ENCODE measurements at regions not wholly inside any gene's neighbourhood (a gene's known extent, or its start where the extent isn't known, plus 50 kb on each side); places are given as distances from the start of the nearest gene placed in this dataset.

DNA sequence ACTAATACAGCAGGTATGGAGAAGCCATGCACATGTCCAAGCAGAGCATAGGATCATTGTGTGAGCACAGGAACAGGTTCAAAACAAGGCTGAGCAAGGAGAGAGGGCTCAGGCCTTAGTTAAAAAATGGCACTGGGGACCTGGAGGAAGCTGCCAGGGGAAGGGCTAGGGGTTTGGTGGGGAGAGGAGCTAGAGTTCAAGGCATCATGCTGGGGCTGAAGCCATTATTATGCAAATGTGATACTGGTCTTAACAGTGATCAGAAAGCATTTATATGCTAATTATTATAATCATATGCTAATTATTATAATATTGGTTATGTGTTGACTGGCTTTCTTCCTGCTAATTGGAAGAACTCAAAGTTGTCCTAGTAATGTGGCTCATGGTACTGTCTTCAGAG, 546.0 kb upstream of the CFAP20DC start:
- CTCF ChIA-PET: interaction anchor here (0.7 kb wide), 1 partner anchor 10 kb away, joined by 3 read pairs; no protein-coding TSS in a partner anchor
- Mint-ChIP-seq H3K27me3 (peaks cover 0 to 6% (median 4%) of the 10 kb centered on the region in 5 donors), H3K9me3 (peaks cover 0 to 12% (median 0%) of the 10 kb centered on the region in 11 donors), H3K4me1 (no peaks in the 10 kb centered on the region), H3K27ac (no peak overlapping the region), H3K4me3 (no peak overlapping the region), H3K36me3 (peaks cover 0 to 10% (median 5%) of the 10 kb centered on the region in 5 donors)
- POLR2A ChIA-PET: no interaction called here
- no peaks in the 10 kb centered on the region for H3K36me3 ChIP-seq (ENCODE audit: control insufficient read depth in 2 of 3, insufficient read depth in 3 of 3, low read length in 3 of 3)
- H3K9me3 ChIP-seq (ENCODE audit: control insufficient read depth in 2 of 3, low read length in 3 of 3): no peaks in the 10 kb centered on the region
- no peaks in the 10 kb centered on the region for H3K27me3 ChIP-seq (ENCODE audit: control insufficient read depth in 2 of 2, insufficient read depth in 2 of 2, low read length in 2 of 2)
- ATAC-seq (no peak), DNase-seq (no peak)
- intact Hi-C loops (cut with micrococcal nuclease): no loop called here
- H3K4me1 ChIP-seq (ENCODE audit: control insufficient read depth in 2 of 2, insufficient read depth in 2 of 2, low read length in 2 of 2): no peaks in the 10 kb centered on the region
- H3K27ac ChIP-seq (ENCODE audit: low read depth, low read length): no peak overlapping the region
- no peak overlapping the region for H3K4me3 ChIP-seq (ENCODE audit: low read length)

DNA sequence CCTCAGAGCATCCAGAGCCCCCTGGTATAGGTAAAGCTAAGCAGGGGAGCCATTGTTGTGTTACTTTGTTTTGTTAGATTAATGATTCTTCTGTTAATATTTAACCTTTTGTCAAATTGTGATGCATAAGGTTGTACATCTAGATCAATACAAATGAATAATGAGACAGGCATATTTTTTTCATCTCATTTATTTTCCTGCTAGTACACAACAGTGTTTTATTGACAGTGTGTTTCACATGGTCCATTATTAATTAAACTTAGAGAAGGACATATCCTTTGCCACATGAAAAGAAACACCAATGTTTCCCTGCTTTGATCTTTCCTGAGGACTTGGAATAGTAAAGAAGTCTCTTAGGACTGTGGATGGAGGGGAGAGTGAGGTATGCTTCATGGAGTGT, 543.6 kb upstream of the CFAP20DC start:
- H3K9me3 ChIP-seq (ENCODE audit: control insufficient read depth in 2 of 3, low read length in 3 of 3): no peaks in the 10 kb centered on the region
- H3K36me3 ChIP-seq (ENCODE audit: control insufficient read depth in 2 of 3, insufficient read depth in 3 of 3, low read length in 3 of 3): no peaks in the 10 kb centered on the region
- H3K4me3 ChIP-seq (ENCODE audit: low read length): no peak overlapping the region
- ATAC-seq (no peak), DNase-seq (no peak)
- H3K4me1 Mint-ChIP-seq: no peaks in the 10 kb centered on the region
- intact Hi-C loops (cut with micrococcal nuclease): no loop called here
- H3K4me3 Mint-ChIP-seq: no peak overlapping the region
- H3K27ac ChIP-seq (ENCODE audit: low read depth, low read length): no peak overlapping the region
- H3K27me3 Mint-ChIP-seq: peaks cover 0 to 6% (median 4%) of the 10 kb centered on the region in 5 donors
- H3K36me3 Mint-ChIP-seq: peaks cover 0 to 10% (median 5%) of the 10 kb centered on the region in 5 donors
- no peaks in the 10 kb centered on the region for H3K27me3 ChIP-seq (ENCODE audit: control insufficient read depth in 2 of 2, insufficient read depth in 2 of 2, low read length in 2 of 2)
- no peaks in the 10 kb centered on the region for H3K4me1 ChIP-seq (ENCODE audit: control insufficient read depth in 2 of 2, insufficient read depth in 2 of 2, low read length in 2 of 2)
- ChIA-PET POLR2A (interaction anchor here (0.6 kb wide), 1 partner anchor 473 kb away, joined by 3 read pairs; no protein-coding TSS in a partner anchor), CTCF (no interaction called here)
- H3K27ac Mint-ChIP-seq: no peak overlapping the region
- peaks cover 0 to 18% (median 2%) of the 10 kb centered on the region in 11 donors for H3K9me3 Mint-ChIP-seq

DNA sequence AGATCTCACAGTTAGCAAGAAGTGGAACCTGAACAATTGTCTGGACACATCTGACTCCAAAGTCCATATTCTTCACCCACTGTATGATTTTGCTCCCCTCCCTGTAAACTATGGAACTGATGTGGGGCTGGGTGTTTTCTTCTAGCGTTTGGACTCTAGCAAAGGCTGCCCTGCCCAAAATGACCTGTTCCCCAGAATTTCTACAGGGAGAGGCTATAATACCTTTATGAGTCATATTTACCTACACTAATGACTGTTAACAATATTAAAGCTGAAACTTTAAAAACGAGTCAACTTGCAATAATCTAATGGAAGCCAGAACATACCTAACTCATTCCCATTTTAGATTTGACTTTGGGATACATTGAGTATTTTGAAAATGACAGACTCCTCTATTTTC, 531.2 kb upstream of the CFAP20DC start:
- no peaks in the 10 kb centered on the region for H3K27me3 ChIP-seq (ENCODE audit: control insufficient read depth in 2 of 2, insufficient read depth in 2 of 2, low read length in 2 of 2)
- Mint-ChIP-seq H3K27me3 (peaks cover 0 to 3% (median 0%) of the 10 kb centered on the region in 5 donors), H3K4me3 (no peak overlapping the region), H3K36me3 (peaks cover 4 to 13% (median 7%) of the 10 kb centered on the region in 5 donors), H3K4me1 (peaks cover 0 to 10% (median 6%) of the 10 kb centered on the region in 7 donors), H3K9me3 (peaks cover 5 to 27% (median 10%) of the 10 kb centered on the region in 11 donors), H3K27ac (peak overlapping the region in 1 of 9 donors; percentile 49)
- POLR2A ChIA-PET: no interaction called here
- ATAC-seq: no peak
- H3K9me3 ChIP-seq (ENCODE audit: control insufficient read depth in 2 of 3, low read length in 3 of 3): no peaks in the 10 kb centered on the region
- CTCF ChIA-PET: no interaction called here
- no peak overlapping the region for H3K4me3 ChIP-seq (ENCODE audit: low read length)
- H3K27ac ChIP-seq (ENCODE audit: low read depth, low read length): no peak overlapping the region
- no peaks in the 10 kb centered on the region for H3K36me3 ChIP-seq (ENCODE audit: control insufficient read depth in 2 of 3, insufficient read depth in 3 of 3, low read length in 3 of 3)
- intact Hi-C loops (cut with micrococcal nuclease): no loop called here
- no peak for DNase-seq
- H3K4me1 ChIP-seq (ENCODE audit: control insufficient read depth in 2 of 2, insufficient read depth in 2 of 2, low read length in 2 of 2): no peaks in the 10 kb centered on the region

DNA sequence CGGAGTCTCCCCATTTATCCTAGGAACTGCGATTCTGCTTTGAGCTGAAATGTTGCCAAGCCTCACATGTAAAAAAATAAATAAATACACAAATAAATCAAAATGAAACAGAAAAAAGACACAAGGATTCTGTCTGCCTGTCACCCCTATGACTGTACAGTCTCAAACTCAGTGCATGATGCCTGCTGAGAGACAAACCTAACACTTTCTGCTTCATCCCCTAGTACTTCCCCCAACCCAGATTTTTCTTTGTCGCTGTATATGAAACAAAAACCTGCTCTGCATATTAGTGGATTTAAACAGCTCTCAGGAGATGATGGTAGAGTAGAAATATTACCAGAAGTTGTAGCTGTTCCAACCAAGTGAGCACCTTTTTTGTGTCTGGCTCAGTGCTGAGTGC, 530.7 kb upstream of the CFAP20DC start:
- no peaks in the 10 kb centered on the region for H3K27me3 Mint-ChIP-seq
- H3K9me3 ChIP-seq (ENCODE audit: control insufficient read depth in 2 of 3, low read length in 3 of 3): no peaks in the 10 kb centered on the region
- DNase-seq (no peak), ATAC-seq (no peak)
- ChIA-PET POLR2A (no interaction called here), CTCF (no interaction called here)
- H3K27ac Mint-ChIP-seq: peak overlapping the region in 2 of 9 donors; percentile 5 to 49
- H3K4me3 ChIP-seq (ENCODE audit: low read length): no peak overlapping the region
- H3K4me1 Mint-ChIP-seq: peaks cover 0 to 14% (median 8%) of the 10 kb centered on the region in 7 donors
- intact Hi-C loops (cut with micrococcal nuclease): no loop called here
- H3K27ac ChIP-seq (ENCODE audit: low read depth, low read length): no peak overlapping the region
- no peaks in the 10 kb centered on the region for H3K36me3 ChIP-seq (ENCODE audit: control insufficient read depth in 2 of 3, insufficient read depth in 3 of 3, low read length in 3 of 3)
- peaks cover 0 to 8% (median 3%) of the 10 kb centered on the region in 5 donors for H3K36me3 Mint-ChIP-seq
- H3K4me3 Mint-ChIP-seq: no peak overlapping the region
- H3K27me3 ChIP-seq (ENCODE audit: control insufficient read depth in 2 of 2, insufficient read depth in 2 of 2, low read length in 2 of 2): no peaks in the 10 kb centered on the region
- no peaks in the 10 kb centered on the region for H3K4me1 ChIP-seq (ENCODE audit: control insufficient read depth in 2 of 2, insufficient read depth in 2 of 2, low read length in 2 of 2)
- H3K9me3 Mint-ChIP-seq: peaks cover 0 to 22% (median 5%) of the 10 kb centered on the region in 11 donors

DNA sequence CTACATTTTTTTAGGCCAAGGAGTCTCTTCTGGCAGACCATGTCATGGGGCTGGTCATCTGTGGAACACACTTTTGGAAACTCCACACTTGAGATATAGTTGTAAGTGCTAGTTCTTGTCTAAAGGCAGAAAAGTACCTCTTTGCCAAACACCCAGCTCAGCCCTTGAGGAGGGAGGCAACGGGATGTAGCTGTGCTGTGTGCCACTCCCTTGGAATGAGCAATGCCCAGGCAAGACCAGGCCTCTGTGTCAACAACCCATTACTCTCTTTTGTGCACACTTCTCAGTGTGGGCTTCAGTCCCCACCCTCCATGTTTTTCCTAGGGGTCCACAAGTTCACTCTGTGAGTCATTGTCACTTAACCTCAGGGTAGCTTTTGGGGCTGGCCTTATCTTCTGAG, 528.3 kb upstream of the CFAP20DC start:
- no peak overlapping the region for H3K4me3 Mint-ChIP-seq
- Histone ChIP-seq H3K9me3 (ENCODE audit: control insufficient read depth in 2 of 3, low read length in 3 of 3) (no peaks in the 10 kb centered on the region), H3K27me3 (ENCODE audit: control insufficient read depth in 2 of 2, insufficient read depth in 2 of 2, low read length in 2 of 2) (no peaks in the 10 kb centered on the region), H3K4me3 (ENCODE audit: low read length) (no peak overlapping the region), H3K27ac (ENCODE audit: low read depth, low read length) (no peak overlapping the region), H3K4me1 (ENCODE audit: control insufficient read depth in 2 of 2, insufficient read depth in 2 of 2, low read length in 2 of 2) (peaks cover 0 to 3% of the 10 kb centered on the region in 2 donors), H3K36me3 (ENCODE audit: control insufficient read depth in 2 of 3, insufficient read depth in 3 of 3, low read length in 3 of 3) (no peaks in the 10 kb centered on the region)
- ChIA-PET CTCF (interaction anchor here (0.6 to 1.3 kb wide), 3 partner anchors 28 to 454 kb away, joined by 3 to 4 read pairs (median 3); no protein-coding TSS in a partner anchor), POLR2A (no interaction called here)
- intact Hi-C loops (cut with micrococcal nuclease): loop anchor here (5.0 to 10.0 kb wide), 4 partner anchors 126 to 1027 kb away; no protein-coding TSS in a partner anchor
- H3K27ac Mint-ChIP-seq: no peak overlapping the region
- peaks cover 2 to 20% (median 11%) of the 10 kb centered on the region in 7 donors for H3K4me1 Mint-ChIP-seq
- peaks cover 0 to 10% (median 4%) of the 10 kb centered on the region in 11 donors for H3K9me3 Mint-ChIP-seq
- no peaks in the 10 kb centered on the region for H3K27me3 Mint-ChIP-seq
- no peak for ATAC-seq
- no peak for DNase-seq
- peaks cover 0 to 7% (median under 1%) of the 10 kb centered on the region in 5 donors for H3K36me3 Mint-ChIP-seq

DNA sequence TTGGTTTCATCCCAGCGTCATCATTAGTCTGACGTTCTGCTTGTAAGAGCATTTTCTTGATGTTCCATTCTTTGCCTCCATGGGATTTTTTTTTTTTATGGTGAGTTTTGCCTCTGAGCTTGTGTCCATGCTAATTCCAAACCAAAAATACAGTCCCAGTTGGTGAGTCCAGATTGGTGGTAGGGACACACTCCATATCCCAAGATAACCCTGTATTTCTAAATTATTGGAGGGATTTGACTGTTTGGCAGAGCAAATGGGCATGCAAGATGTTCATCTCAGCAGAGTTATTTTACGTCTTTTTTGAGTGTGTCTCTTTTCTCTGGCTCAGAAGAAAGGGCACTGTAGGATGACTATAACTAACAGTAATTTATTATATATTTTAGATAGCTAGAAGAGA, 526.8 kb upstream of the CFAP20DC start:
- Mint-ChIP-seq H3K27ac (no peak overlapping the region), H3K36me3 (peaks cover 0 to 3% (median 0%) of the 10 kb centered on the region in 5 donors)
- intact Hi-C loops (cut with micrococcal nuclease): loop anchor here (2.0 to 10.0 kb wide), 5 partner anchors 124 to 1028 kb away; no protein-coding TSS in a partner anchor

More for the DNA sequence above, 526.8 kb upstream of the CFAP20DC start:
- Histone ChIP-seq H3K4me1 (ENCODE audit: control insufficient read depth in 2 of 2, insufficient read depth in 2 of 2, low read length in 2 of 2) (peaks cover 0 to 3% of the 10 kb centered on the region in 2 donors), H3K27me3 (ENCODE audit: control insufficient read depth in 2 of 2, insufficient read depth in 2 of 2, low read length in 2 of 2) (no peaks in the 10 kb centered on the region), H3K36me3 (ENCODE audit: control insufficient read depth in 2 of 3, insufficient read depth in 3 of 3, low read length in 3 of 3) (no peaks in the 10 kb centered on the region), H3K9me3 (ENCODE audit: control insufficient read depth in 2 of 3, low read length in 3 of 3) (no peaks in the 10 kb centered on the region), H3K27ac (ENCODE audit: low read depth, low read length) (no peak overlapping the region), H3K4me3 (ENCODE audit: low read length) (no peak overlapping the region)
- no peak for ATAC-seq
- Mint-ChIP-seq H3K9me3 (peaks cover 0 to 1% (median 0%) of the 10 kb centered on the region in 11 donors), H3K27me3 (no peaks in the 10 kb centered on the region), H3K4me1 (peaks cover 1 to 20% (median 11%) of the 10 kb centered on the region in 7 donors), H3K4me3 (no peak overlapping the region)
- no peak for DNase-seq
- POLR2A ChIA-PET: interaction anchor here (2.5 kb wide), 1 partner anchor 502 kb away, joined by 4 read pairs; no protein-coding TSS in a partner anchor
- CTCF ChIA-PET: interaction anchor here (2.9 to 3.9 kb wide), 2 partner anchors 282 to 855 kb away, joined by 15 to 19 read pairs; no protein-coding TSS in a partner anchor
